ENCODE measurements at regions not wholly inside any gene's neighbourhood (a gene's known extent, or its start where the extent isn't known, plus 50 kb on each side); places are given as distances from the start of the nearest gene placed in this dataset.

- no peak for DNase-seq (ENCODE audit: insufficient read length, low spot score)
- no peak for TF ChIP-seq POU2F2 (IDR thresholded peaks at IDR 0.05; ENCODE audit: low read depth, low read length)
- TF ChIP-seq SPI1 (IDR thresholded peaks at IDR 0.05; ENCODE audit: low read depth, low read length) = peak; percentile 79
- no peak for TF ChIP-seq PAX5 (IDR thresholded peaks at IDR 0.05; ENCODE audit: insufficient read depth, low read length, severe bottlenecking)
- FAIRE-seq = peak; percentile 81
These were observed 383.1 kb upstream of the ID2 start for GRCh38 chr2:8298783-8299182.

- DNase-seq (ENCODE audit: insufficient read length, low spot score) (no peak), FAIRE-seq (peak; percentile 26)
- TF ChIP-seq SPI1 (IDR thresholded peaks at IDR 0.05; ENCODE audit: low read depth, low read length) (no peak), POU2F2 (IDR thresholded peaks at IDR 0.05; ENCODE audit: low read depth, low read length) (no peak), PAX5 (IDR thresholded peaks at IDR 0.05; ENCODE audit: insufficient read depth, low read length, severe bottlenecking) (no peak), POLR2A (IDR thresholded peaks at IDR 0.05; ENCODE audit: low read depth, low read length) (no peak), TAF1 (IDR thresholded peaks at IDR 0.05; ENCODE audit: low read depth, low read length) (no peak), POLR2AphosphoS5 (IDR thresholded peaks at IDR 0.05; ENCODE audit: low read depth, low read length) (no peak)
These were observed 381.6 kb upstream of the ID2 start for GRCh38 chr2:8300216-8300615.

- no peak for TF ChIP-seq POU2F2 (IDR thresholded peaks at IDR 0.05; ENCODE audit: low read depth, low read length)
- no peak for TF ChIP-seq TAF1 (IDR thresholded peaks at IDR 0.05; ENCODE audit: low read depth, low read length)
- no peak for TF ChIP-seq PAX5 (IDR thresholded peaks at IDR 0.05; ENCODE audit: insufficient read depth, low read length, severe bottlenecking)
- TF ChIP-seq POLR2A (IDR thresholded peaks at IDR 0.05; ENCODE audit: low read depth, low read length) = no peak
- TF ChIP-seq POLR2AphosphoS5 (IDR thresholded peaks at IDR 0.05; ENCODE audit: low read depth, low read length) = no peak
- no peak for TF ChIP-seq SPI1 (IDR thresholded peaks at IDR 0.05; ENCODE audit: low read depth, low read length)
- peak; percentile 78 for FAIRE-seq
- no peak for DNase-seq (ENCODE audit: insufficient read length, low spot score)
These were observed 381.0 kb upstream of the ID2 start for GRCh38 chr2:8300905-8301304.

GRCh38 chr2:8303322-8303832 is 378.5 kb upstream of the ID2 start:
- FAIRE-seq = peak; percentile 95
- TF ChIP-seq PAX5 (IDR thresholded peaks at IDR 0.05; ENCODE audit: insufficient read depth, low read length, severe bottlenecking) (peak; percentile 77), POLR2A (IDR thresholded peaks at IDR 0.05; ENCODE audit: low read depth, low read length) (no peak), SPI1 (IDR thresholded peaks at IDR 0.05; ENCODE audit: low read depth, low read length) (peak; percentile 100), POU2F2 (IDR thresholded peaks at IDR 0.05; ENCODE audit: low read depth, low read length) (peak; percentile 82)
- no peak for DNase-seq (ENCODE audit: insufficient read length, low spot score)

- TF ChIP-seq PAX5 (IDR thresholded peaks at IDR 0.05; ENCODE audit: insufficient read depth, low read length, severe bottlenecking) (no peak), POU2F2 (IDR thresholded peaks at IDR 0.05; ENCODE audit: low read depth, low read length) (no peak), SPI1 (IDR thresholded peaks at IDR 0.05; ENCODE audit: low read depth, low read length) (no peak), POLR2A (IDR thresholded peaks at IDR 0.05; ENCODE audit: low read depth, low read length) (no peak), TAF1 (IDR thresholded peaks at IDR 0.05; ENCODE audit: low read depth, low read length) (no peak), POLR2AphosphoS5 (IDR thresholded peaks at IDR 0.05; ENCODE audit: low read depth, low read length) (no peak)
- no peak for FAIRE-seq
- DNase-seq (ENCODE audit: insufficient read length, low spot score) = no peak
These were observed 376.8 kb upstream of the ID2 start for GRCh38 chr2:8304821-8305766.

- peak; percentile 33 for FAIRE-seq
- DNase-seq (ENCODE audit: insufficient read length, low spot score) = no peak
- TF ChIP-seq POU2F2 (IDR thresholded peaks at IDR 0.05; ENCODE audit: low read depth, low read length) (no peak), PAX5 (IDR thresholded peaks at IDR 0.05; ENCODE audit: insufficient read depth, low read length, severe bottlenecking) (peak; percentile 41), SPI1 (IDR thresholded peaks at IDR 0.05; ENCODE audit: low read depth, low read length) (peak; percentile 42; the same call in 1 of the 2 replicates), TAF1 (IDR thresholded peaks at IDR 0.05; ENCODE audit: low read depth, low read length) (no peak), POLR2AphosphoS5 (IDR thresholded peaks at IDR 0.05; ENCODE audit: low read depth, low read length) (no peak), POLR2A (IDR thresholded peaks at IDR 0.05; ENCODE audit: low read depth, low read length) (no peak)
These were observed 375.1 kb upstream of the ID2 start for GRCh38 chr2:8306530-8307351.

GRCh38 chr2:8307606-8308180 is 374.2 kb upstream of the ID2 start:
- FAIRE-seq (no peak), DNase-seq (ENCODE audit: insufficient read length, low spot score) (no peak)
- TF ChIP-seq POU2F2 (IDR thresholded peaks at IDR 0.05; ENCODE audit: low read depth, low read length) (no peak), SPI1 (IDR thresholded peaks at IDR 0.05; ENCODE audit: low read depth, low read length) (no peak), POLR2A (IDR thresholded peaks at IDR 0.05; ENCODE audit: low read depth, low read length) (no peak), PAX5 (IDR thresholded peaks at IDR 0.05; ENCODE audit: insufficient read depth, low read length, severe bottlenecking) (no peak), POLR2AphosphoS5 (IDR thresholded peaks at IDR 0.05; ENCODE audit: low read depth, low read length) (no peak), TAF1 (IDR thresholded peaks at IDR 0.05; ENCODE audit: low read depth, low read length) (no peak)

GRCh38 chr2:8309131-8309530 is 372.7 kb upstream of the ID2 start:
- no peak for FAIRE-seq
- TF ChIP-seq SPI1 (IDR thresholded peaks at IDR 0.05; ENCODE audit: low read depth, low read length) (no peak), TAF1 (IDR thresholded peaks at IDR 0.05; ENCODE audit: low read depth, low read length) (no peak), PAX5 (IDR thresholded peaks at IDR 0.05; ENCODE audit: insufficient read depth, low read length, severe bottlenecking) (no peak), POU2F2 (IDR thresholded peaks at IDR 0.05; ENCODE audit: low read depth, low read length) (no peak), POLR2A (IDR thresholded peaks at IDR 0.05; ENCODE audit: low read depth, low read length) (no peak), POLR2AphosphoS5 (IDR thresholded peaks at IDR 0.05; ENCODE audit: low read depth, low read length) (no peak)

More at GRCh38 chr2:8309131-8309530, 372.7 kb upstream of the ID2 start:
- no peak for DNase-seq (ENCODE audit: insufficient read length, low spot score)

Measured in GM12891 (cell line).